Body of pancreas (tissue), 4 donors: ENCODE measurements at regions not wholly inside any gene's neighbourhood (a gene's known extent, or its start where the extent isn't known, plus 50 kb on each side); places are given as distances from the start of the nearest gene placed in this dataset.

ENCODE experiments used
- POLR2A ChIP-seq, 3 donors: fragments of 450-650 bp; IDR thresholded peaks; one replicate each; pipeline ENCODE4 v1.6.1; 2016; ENCODE audit warnings: antibody characterized with exemption in 3 of 3, mild to moderate bottlenecking in 2 of 3
- TF ChIP-seq, protein P1 (sequence below), 7 experiments: fragments of 450-650 bp in 4 of 7; fragments of 200-600 bp in 3 of 7; sonication (generic) in 3 of 7; IDR thresholded peaks; one replicate each; pipeline ENCODE4 v1.5.1; 2016 to 2019; ENCODE audit warnings: antibody characterized with exemption in 7 of 7

DNA sequence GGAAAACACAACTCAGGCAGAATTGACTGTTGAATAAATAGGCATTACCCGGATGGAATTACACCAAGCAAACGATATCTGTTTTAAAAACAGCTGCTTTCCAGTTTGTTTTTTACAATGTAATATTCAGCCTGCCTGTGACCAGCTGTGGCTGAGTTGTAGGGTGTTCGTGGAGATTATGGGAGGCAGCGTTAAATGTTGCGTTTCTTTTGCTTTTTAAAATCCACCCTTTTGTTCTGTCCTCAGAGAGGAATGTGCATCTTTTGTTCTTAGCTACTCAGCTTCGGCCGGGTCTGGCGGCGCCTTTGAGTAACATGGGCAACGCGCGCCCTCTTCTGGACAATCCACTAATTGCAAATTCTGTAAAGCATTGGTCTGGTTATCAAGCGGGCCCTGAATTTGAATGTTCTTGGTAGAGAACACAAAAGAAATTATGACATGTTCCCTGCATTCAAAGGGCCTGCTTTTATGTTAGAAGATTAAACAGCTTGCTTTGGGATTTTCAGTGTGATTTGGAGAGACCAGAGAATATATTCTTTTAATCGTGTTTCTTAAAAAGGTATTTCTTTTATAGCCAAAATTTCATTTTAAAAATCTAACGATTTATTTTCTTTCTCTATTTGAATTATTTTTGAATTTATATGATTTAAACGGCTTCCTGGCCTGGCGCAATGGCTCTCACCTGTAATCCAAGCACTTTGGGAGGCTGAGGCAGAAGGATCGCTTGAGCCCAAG lies 76.3 kb upstream of the TRIM2 start:
- TF ChIP-seq POLR2A (IDR thresholded peaks at IDR 0.05): no peak
- TF ChIP-seq, protein P1, sequence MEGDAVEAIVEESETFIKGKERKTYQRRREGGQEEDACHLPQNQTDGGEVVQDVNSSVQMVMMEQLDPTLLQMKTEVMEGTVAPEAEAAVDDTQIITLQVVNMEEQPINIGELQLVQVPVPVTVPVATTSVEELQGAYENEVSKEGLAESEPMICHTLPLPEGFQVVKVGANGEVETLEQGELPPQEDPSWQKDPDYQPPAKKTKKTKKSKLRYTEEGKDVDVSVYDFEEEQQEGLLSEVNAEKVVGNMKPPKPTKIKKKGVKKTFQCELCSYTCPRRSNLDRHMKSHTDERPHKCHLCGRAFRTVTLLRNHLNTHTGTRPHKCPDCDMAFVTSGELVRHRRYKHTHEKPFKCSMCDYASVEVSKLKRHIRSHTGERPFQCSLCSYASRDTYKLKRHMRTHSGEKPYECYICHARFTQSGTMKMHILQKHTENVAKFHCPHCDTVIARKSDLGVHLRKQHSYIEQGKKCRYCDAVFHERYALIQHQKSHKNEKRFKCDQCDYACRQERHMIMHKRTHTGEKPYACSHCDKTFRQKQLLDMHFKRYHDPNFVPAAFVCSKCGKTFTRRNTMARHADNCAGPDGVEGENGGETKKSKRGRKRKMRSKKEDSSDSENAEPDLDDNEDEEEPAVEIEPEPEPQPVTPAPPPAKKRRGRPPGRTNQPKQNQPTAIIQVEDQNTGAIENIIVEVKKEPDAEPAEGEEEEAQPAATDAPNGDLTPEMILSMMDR (IDR thresholded peaks at IDR 0.05): peak; percentile 77 to 87 (median 83)
